CD14-positive monocyte (primary cell): ENCODE measurements at regions not wholly inside any gene's neighbourhood (a gene's known extent, or its start where the extent isn't known, plus 50 kb on each side); places are given as distances from the start of the nearest gene placed in this dataset.
"Not testable (repeated sequence)": the region's sequence is repeated elsewhere in the genome, so short reads cannot be mapped to it uniquely, and the experiment has no call there.

Experiments
- DNase-seq, 3 donors: peaks; one replicate each; pipeline ENCODE4 v3.0.0-alpha.2; 2011 to 2022
- H2AFZ ChIP-seq: 2 replicates; pipeline ENCODE4 v1.6.0; 2012; ENCODE audit warnings: mild to moderate bottlenecking, low read depth, low read length, inconsistent platforms; ENCODE audit not compliant: insufficient read depth, poor library complexity, severe bottlenecking
- H3K27ac ChIP-seq, 2 donors: 1 replicate in 1 of 2; 2 replicates in 1 of 2; pipeline ENCODE4 v1.5.1; 2012 to 2013; ENCODE audit warnings: low read length in 2 of 2, control low read depth in 1 of 2, inconsistent platforms in 1 of 2, low read depth in 1 of 2, mild to moderate bottlenecking in 1 of 2
- H3K27me3 ChIP-seq, 2 donors: one replicate each; pipeline versions ENCODE4 v1.6.0 to v1.6.1; 2011 to 2013; ENCODE audit warnings: low read length in 2 of 2; ENCODE audit not compliant: control insufficient read depth in 2 of 2, insufficient read depth in 2 of 2
- H3K36me3 ChIP-seq, 2 donors: replicated peaks in 1 of 2; 1 replicate in 1 of 2; 2 replicates in 1 of 2; pipeline versions ENCODE4 v1.5.1 to v1.6.1; 2012 to 2013; ENCODE audit warnings: low read length in 2 of 2, control low read depth in 1 of 2, inconsistent platforms in 1 of 2, mild to moderate bottlenecking in 1 of 2; ENCODE audit not compliant: insufficient read depth in 2 of 2, control insufficient read depth in 1 of 2
- H3K4me1 ChIP-seq, 2 donors: 1 replicate in 1 of 2; 2 replicates in 1 of 2; pipeline versions ENCODE4 v1.5.1 to v1.6.1; 2012 to 2013; ENCODE audit warnings: low read length in 2 of 2, control low read depth in 1 of 2, inconsistent platforms in 1 of 2, mild to moderate bottlenecking in 1 of 2, moderate library complexity in 1 of 2; ENCODE audit not compliant: insufficient read depth in 2 of 2, control insufficient read depth in 1 of 2
- H3K4me2 ChIP-seq: replicated peaks from 2 replicates; pipeline ENCODE3; 2012; ENCODE audit warnings: low read length, moderate library complexity, mild to moderate bottlenecking; ENCODE audit not compliant: poor library complexity, severe bottlenecking; ENCODE audit errors: extremely low read depth
- H3K4me3 ChIP-seq, 3 experiments: fragments of 200-600 bp in 1 of 3; sonication (generic) in 1 of 3; replicated peaks in 1 of 3; 1 replicate in 2 of 3; 2 replicates in 1 of 3; pipeline ENCODE4 v1.5.1; 2011 to 2013; ENCODE audit warnings: low read length in 3 of 3, mild to moderate bottlenecking in 3 of 3, control low read depth in 2 of 3, low read depth in 2 of 3, inconsistent platforms in 1 of 3, moderate library complexity in 1 of 3
- H3K79me2 ChIP-seq: 2 replicates; pipeline ENCODE4 v1.6.0; 2012; ENCODE audit warnings: mild to moderate bottlenecking, control low read depth, inconsistent platforms, low read length, moderate library complexity; ENCODE audit not compliant: insufficient read depth
- H3K9ac ChIP-seq: 2 replicates; pipeline ENCODE4 v1.6.0; 2017; ENCODE audit warnings: low read length, mild to moderate bottlenecking; ENCODE audit not compliant: insufficient read depth, poor library complexity, severe bottlenecking
- H3K9me3 ChIP-seq, 2 donors: replicated peaks in 1 of 2; 1 replicate in 1 of 2; 2 replicates in 1 of 2; pipeline versions ENCODE4 v1.5.1 to v1.6.1; 2012 to 2013; ENCODE audit warnings: low read length in 2 of 2, control low read depth in 1 of 2; ENCODE audit not compliant: control insufficient read depth in 1 of 2, insufficient read depth in 1 of 2
- H4K20me1 ChIP-seq: 2 replicates; pipeline ENCODE4 v1.6.0; 2012; ENCODE audit warnings: mild to moderate bottlenecking, low read length, control low read depth, moderate library complexity; ENCODE audit not compliant: insufficient read depth
- H3K27ac Mint-ChIP-seq, 7 donors: one replicate each; pipeline ENCODE4 v1.8.0; 2020; ENCODE audit warnings: mild to moderate bottlenecking in 7 of 7, mixed read lengths in 7 of 7, moderate library complexity in 6 of 7, inconsistent platforms in 2 of 7
- H3K27me3 Mint-ChIP-seq, 3 donors: one replicate each; pipeline ENCODE4 v1.8.0; 2021 to 2022; ENCODE audit warnings: low read depth in 3 of 3, mild to moderate bottlenecking in 3 of 3, mixed read lengths in 3 of 3, moderate library complexity in 3 of 3, inconsistent platforms in 1 of 3
- H3K36me3 Mint-ChIP-seq, 2 donors: one replicate each; pipeline ENCODE4 v1.8.0; 2020; ENCODE audit warnings: mixed read lengths in 2 of 2, inconsistent platforms in 1 of 2, mild to moderate bottlenecking in 1 of 2
- H3K4me1 Mint-ChIP-seq: one replicate; pipeline ENCODE4 v1.8.0; 2020; ENCODE audit warnings: mild to moderate bottlenecking, mixed read lengths
- H3K4me3 Mint-ChIP-seq, 2 donors: one replicate each; pipeline ENCODE4 v1.8.0; 2020; ENCODE audit warnings: mild to moderate bottlenecking in 2 of 2, mixed read lengths in 2 of 2, moderate library complexity in 1 of 2
- H3K9me3 Mint-ChIP-seq, 7 donors: one replicate each; pipeline ENCODE4 v1.8.0; 2020 to 2022; ENCODE audit warnings: mixed read lengths in 7 of 7, mild to moderate bottlenecking in 6 of 7, moderate library complexity in 6 of 7, inconsistent platforms in 2 of 7
- CTCF ChIP-seq: fragments of 200-600 bp; IDR thresholded peaks from one replicate; pipeline ENCODE4 v1.8.0; 2022; ENCODE audit warnings: antibody characterized with exemption, mild to moderate bottlenecking
- WGBS: methylation state at CpG from one replicate; pipeline ENCODE4 v1.1.5; 2013; ENCODE audit warnings: missing lambda C conversion rate; ENCODE audit not compliant: insufficient coverage; 5-methylcytosine and 5-hydroxymethylcytosine counted together
- intact Hi-C, 2 donors: fragments of 100-400 bp; cut with micrococcal nuclease; formaldehyde crosslinking; loops; one replicate each; pipeline versions ENCODE4 v1.15.0 to v1.15.1; 2023

- H3K4me2 ChIP-seq, result no peak overlapping the region
- Mint-ChIP-seq H3K27ac (no peak overlapping the region), H3K9me3 (peaks cover 0 to 4% (median 0%) of the 10 kb centered on the region in 7 donors), H3K4me1 (no peaks in the 10 kb centered on the region), H3K27me3 (no peaks in the 10 kb centered on the region), H3K4me3 (no peak overlapping the region), H3K36me3 (no peaks in the 10 kb centered on the region)
- H2AFZ ChIP-seq, result no peak overlapping the region
- H3K9ac ChIP-seq, result no peak overlapping the region
- H3K9me3 ChIP-seq, result no peaks in the 10 kb centered on the region
- H3K4me1 ChIP-seq, result no peaks in the 10 kb centered on the region
- no peaks in the 10 kb centered on the region for H4K20me1 ChIP-seq
- H3K4me3 ChIP-seq, result no peak overlapping the region
- TF ChIP-seq CTCF, result no peak
- no CpG with 5 or more reads among the region's 3 CpGs for WGBS
- intact Hi-C loops, result no loop called here
- DNase-seq, result no peak
- no peak overlapping the region for H3K27ac ChIP-seq
- H3K27me3 ChIP-seq, result no peaks in the 10 kb centered on the region
- H3K36me3 ChIP-seq, result no peaks in the 10 kb centered on the region
- H3K79me2 ChIP-seq, result no peaks in the 10 kb centered on the region
These were observed 75.6 kb upstream of the MYRIP start for GRCh38 chr3:39733804-39734203.

- H3K36me3 Mint-ChIP-seq, H3K27ac ChIP-seq, H3K4me1 ChIP-seq, H3K27ac Mint-ChIP-seq, H3K4me1 Mint-ChIP-seq, H3K9me3 ChIP-seq, H2AFZ ChIP-seq, H3K36me3 ChIP-seq, H3K4me3 Mint-ChIP-seq, H3K4me3 ChIP-seq, H3K27me3 ChIP-seq, DNase-seq, intact Hi-C loops, H3K79me2 ChIP-seq, H4K20me1 ChIP-seq, H3K27me3 Mint-ChIP-seq, H3K4me2 ChIP-seq, H3K9ac ChIP-seq: not testable (repeated sequence)
- H3K9me3 Mint-ChIP-seq, result peaks cover 7 to 17% (median 12%) of the 10 kb centered on the region in 7 donors
- WGBS, result no CpG with 5 or more reads among the region's 1 CpG
These were observed 69.8 kb upstream of the MYRIP start for GRCh38 chr3:39739658-39740057.
